Smooth muscle cell of the brain vasculature (primary cell): ENCODE measurements at regions not wholly inside any gene's neighbourhood (a gene's known extent, or its start where the extent isn't known, plus 50 kb on each side); places are given as distances from the start of the nearest gene placed in this dataset.
"Not testable (repeated sequence)": the region's sequence is repeated elsewhere in the genome, so short reads cannot be mapped to it uniquely, and the experiment has no call there.

ENCODE experiments used
- DNase-seq: peaks from one replicate; pipeline ENCODE4 v3.0.0-alpha.2; 2012; ENCODE audit warnings: low read depth, low spot score

GRCh38 chr5:116810951-116811350 is 236.3 kb upstream of the SEMA6A start:
- DNase-seq = no peak

GRCh38 chr5:116806836-116807235 is 232.2 kb upstream of the SEMA6A start:
- no peak for DNase-seq

DNA sequence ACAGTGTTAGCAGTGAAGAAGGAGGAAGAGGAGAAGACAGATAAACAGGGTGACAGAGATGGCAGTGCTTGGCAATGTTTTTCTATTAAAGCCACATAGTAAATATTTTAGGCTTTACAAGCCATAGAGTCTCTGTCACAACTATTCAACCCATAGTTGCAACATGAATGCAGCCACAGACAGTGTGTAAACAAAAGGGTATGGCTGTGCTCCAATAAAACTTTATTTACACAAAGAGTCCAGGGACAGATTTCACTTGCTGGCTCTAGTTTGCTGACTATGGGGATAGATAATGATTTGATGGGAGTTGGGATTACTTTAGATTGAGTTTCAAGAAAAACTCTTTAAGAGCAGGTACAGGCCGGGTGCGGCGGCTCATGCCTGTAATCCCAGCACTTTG is 224.8 kb upstream of the SEMA6A start:
- no peak for DNase-seq

- no peak for DNase-seq
Measured at GRCh38 chr5:116795189-116795588, 220.6 kb upstream of the SEMA6A start.

- DNase-seq = no peak
Measured at GRCh38 chr5:116789522-116789921, 214.9 kb upstream of the SEMA6A start.

DNA sequence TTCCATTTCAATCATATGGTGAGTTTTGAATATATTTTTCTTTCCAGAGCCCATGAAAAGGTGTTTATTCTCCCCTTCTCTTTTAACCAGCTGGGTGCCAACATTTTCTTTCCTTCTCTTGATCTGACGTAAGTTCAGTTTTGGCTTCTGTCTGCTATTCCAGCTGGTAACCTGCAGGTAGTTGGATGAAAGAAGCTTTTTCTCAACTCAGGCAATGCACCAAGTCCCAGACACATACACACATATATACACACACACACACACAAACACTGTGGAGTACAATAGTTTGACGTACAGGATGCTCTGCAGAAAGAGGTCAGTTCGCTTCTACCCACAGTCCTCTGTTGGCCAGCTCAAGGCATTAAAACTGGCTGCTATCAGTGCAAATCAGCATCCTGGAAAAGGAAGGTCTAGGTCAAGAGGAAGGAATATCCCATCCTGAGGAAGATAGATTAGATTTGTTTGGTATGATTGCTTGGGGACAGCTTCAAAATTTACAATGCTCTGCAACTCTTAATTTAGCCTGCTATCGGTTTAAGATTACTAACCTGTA is 214.3 kb upstream of the SEMA6A start:
- DNase-seq = no peak

GRCh38 chr5:116787570-116787969 is 212.9 kb upstream of the SEMA6A start:
- no peak for DNase-seq

GRCh38 chr5:116785106-116785505 is 210.5 kb upstream of the SEMA6A start:
- DNase-seq = no peak

DNA sequence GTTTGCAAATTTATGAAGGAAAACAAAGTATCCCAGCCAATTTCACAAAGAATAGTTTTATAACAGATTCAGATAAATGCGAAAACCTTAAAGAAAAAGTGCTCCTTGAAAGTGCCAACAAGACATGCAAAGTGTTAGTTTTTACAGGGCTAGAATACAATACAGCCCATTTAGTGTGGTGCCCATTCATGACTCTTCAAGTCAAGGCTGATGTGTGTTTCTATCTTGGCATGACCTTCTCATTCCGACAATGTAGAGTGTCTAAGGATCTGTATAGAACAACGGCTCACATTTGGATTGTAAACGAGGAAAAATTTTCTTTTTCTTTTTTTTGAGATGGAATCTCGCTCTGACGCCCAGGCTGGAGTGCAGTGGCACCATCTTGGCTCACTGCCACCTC is 205.2 kb upstream of the SEMA6A start:
- DNase-seq = no peak

DNA sequence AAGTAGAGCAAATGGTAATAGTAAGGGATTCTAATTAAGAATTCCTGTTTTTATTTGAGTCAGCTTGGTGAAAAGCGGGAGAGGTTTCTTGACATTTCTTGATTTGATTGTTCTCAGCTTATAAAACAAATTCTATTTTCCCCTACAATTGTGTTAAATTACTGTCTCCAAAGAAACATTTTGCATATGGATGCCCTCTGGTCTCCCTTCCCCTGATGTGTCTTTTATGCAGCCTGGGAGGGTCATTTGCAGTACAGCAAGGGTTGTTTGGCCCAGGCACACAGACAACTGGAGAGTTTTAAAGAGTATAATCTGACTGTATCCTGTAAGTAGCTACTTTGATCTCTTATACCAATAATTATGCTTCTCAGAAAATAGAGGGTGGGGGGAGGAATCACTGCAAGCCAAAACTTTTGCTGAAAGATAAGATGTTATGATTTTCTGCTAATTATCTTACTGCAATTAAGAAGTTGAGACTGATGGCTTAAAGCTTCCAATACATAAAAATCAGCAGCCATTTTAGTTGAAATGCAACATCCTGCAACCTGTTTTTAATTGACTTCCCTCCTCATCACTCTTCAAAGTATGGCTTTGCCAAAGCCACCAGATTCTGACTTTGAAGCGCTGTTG is 204.1 kb upstream of the SEMA6A start:
- DNase-seq = no peak

DNA sequence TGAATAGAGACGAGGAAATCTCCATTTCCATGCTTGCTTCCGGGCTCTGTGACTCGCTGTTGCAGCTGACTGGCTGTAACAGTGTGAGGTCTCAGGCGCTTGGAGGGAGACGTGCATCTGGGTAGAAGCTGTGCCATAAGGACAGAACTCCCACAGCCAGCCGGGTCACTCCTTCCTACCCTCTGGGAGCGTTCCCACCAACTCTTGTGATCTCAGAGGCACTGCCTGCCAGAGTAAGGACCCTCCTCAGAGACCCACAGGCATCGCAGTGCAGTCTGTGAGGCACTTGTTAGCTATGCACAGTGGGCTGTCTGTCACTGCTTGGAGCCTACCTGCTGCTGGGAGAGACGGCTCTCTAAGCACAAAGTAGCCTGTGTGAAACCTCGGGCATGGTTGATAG is 203.4 kb upstream of the SEMA6A start:
- no peak for DNase-seq

DNA sequence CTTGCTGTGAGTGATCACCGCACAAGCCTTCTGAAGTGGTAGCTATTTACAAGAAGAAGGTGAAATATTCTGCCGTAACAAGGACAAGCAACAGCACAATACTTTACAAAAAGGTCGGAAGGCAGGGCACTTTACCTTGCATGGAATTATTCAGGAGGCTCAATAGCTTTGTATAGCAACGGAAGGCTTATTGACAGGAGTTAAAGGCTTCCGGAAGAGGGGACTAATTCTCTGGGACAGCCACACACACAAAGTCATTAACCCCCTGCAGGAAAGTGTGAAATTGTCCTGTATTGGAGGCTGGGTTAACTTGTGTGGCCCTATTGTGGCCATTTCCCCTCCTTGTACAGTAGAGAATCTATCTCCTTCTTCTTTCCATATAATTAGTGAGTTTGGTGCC is 199.3 kb upstream of the SEMA6A start:
- no peak for DNase-seq

GRCh38 chr5:116772806-116773205 is 198.2 kb upstream of the SEMA6A start:
- no peak for DNase-seq

DNA sequence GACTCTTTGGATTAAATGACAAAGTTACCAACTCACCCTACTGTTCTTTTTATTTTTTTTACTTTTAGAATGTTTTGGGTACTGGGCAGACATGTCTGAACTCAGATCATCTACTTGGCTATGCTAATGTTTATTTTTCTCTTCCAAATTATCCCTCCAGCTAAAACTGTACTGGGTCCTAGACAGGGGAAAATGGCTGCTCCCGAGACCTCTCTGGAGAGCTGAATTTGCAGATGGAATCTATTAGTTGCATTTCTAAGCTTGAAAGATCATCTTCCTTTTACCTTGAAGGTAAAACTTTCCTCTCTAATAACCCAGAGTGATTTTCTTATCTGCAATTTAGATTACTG is 197.5 kb upstream of the SEMA6A start:
- DNase-seq = no peak

DNA sequence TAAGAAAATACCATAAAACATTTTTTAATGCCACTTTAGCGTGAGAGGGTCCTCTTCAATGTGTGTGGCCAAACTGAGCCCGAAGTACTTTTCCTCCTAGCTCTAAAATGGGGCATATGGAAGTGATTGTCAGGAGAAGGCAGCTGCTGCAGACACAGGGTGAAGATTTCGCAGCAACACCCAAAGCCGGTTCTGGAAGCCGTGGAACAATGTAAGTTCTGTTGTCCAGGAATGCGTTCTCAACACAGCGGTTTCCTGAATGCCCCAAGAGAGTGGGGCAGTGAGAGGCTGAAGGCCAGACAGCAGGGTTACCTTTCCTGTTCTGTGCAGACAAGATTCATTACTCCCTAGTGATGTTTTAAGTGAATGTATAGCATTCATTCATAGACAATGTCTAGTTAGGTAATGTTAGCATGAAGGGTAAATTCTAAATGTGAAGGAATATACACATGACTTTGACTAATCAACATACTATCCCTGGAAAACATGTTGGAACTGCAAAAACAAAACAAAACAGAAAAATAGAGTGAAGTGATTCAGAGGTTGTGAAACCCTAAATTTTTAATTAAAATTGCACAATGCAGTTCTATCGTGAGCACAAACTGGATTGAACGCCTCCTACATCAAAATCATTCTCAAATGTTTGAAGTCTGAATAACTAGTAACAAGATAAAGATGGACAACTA is 197.0 kb upstream of the SEMA6A start:
- no peak for DNase-seq

GRCh38 chr5:116769953-116770352 is 195.3 kb upstream of the SEMA6A start:
- not testable (repeated sequence) for DNase-seq

DNA sequence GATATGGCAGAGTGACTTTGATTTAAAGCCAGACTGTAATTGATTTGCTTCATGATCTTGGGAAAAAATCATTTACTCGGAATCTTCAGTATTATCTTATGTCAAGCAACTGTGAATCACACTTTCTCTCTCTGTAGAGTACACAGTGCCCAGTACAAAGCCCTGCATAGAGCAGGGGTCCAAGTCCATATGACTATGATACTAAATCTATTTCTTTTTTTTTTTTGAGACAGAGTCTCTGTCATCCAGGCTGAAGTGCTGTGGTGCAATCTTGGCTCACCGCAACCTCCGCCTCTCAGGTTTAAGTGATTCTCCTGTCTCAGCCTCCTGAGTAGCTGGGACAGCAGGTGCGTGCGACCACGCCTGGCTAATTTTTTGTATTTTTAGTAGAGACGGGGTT is 194.8 kb upstream of the SEMA6A start:
- DNase-seq = no peak

GRCh38 chr5:116766470-116766947 is 191.9 kb upstream of the SEMA6A start:
- peak; percentile 77 for DNase-seq

- DNase-seq = peak; percentile 53
Measured at GRCh38 chr5:116765441-116765840, 190.8 kb upstream of the SEMA6A start.

- DNase-seq = no peak
Measured at GRCh38 chr5:116764941-116765340, 190.3 kb upstream of the SEMA6A start.

DNA sequence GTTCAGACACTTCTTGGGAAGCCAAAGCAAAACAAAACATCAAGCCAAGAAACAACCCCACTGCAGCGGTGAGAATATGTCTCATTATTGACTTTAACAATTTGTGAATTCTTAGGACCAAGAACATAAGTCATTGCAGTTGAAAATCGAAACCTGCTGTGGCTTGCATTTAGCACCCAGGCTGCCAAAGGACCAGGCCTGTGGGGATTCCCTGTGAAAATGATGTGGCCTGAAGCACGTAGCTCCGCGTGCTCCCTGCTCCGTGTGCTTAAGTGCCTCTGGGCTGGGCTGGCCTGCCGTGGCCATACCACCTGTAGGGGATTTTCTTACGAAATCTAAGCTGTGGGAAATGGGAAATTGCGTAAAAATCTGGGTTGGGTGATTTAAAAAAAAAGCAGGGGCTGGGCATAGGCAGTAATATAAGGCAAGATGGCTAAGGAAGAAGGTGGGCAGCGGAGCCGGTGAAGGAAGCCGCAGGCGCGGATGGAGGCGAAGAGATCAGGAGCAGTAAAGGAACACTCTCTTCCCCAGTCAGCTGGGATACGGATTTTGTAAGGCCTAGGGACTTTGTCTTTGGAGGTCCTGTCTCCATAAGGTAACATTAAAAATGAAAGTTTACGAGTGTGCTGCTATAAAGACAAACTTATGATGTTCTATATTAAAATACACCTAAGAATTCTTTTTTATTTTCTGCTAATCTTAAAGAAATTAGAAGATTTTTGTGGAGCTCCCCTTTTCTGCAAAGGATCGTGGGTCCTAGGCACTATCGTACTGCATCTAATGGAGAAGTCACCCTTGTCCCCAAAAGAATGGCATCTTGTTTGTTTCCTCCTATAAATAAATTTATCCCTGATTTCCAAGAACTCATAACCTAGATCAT is 189.6 kb upstream of the SEMA6A start:
- peak; percentile 63 for DNase-seq
